Transverse colon (tissue), 3 donors: ENCODE measurements at regions not wholly inside any gene's neighbourhood (a gene's known extent, or its start where the extent isn't known, plus 50 kb on each side); places are given as distances from the start of the nearest gene placed in this dataset.
"Not testable (repeated sequence)": the region's sequence is repeated elsewhere in the genome, so short reads cannot be mapped to it uniquely, and the experiment has no call there.

Experiments used
- POLR2A ChIP-seq: fragments of 450-650 bp; IDR thresholded peaks from one replicate; pipeline ENCODE4 v1.6.1; 2016; ENCODE audit warnings: antibody characterized with exemption, mild to moderate bottlenecking, moderate library complexity
- TF ChIP-seq, protein P1 (sequence below), 5 experiments: fragments of 200-600 bp in 3 of 5; fragments of 450-650 bp in 2 of 5; sonication (generic) in 3 of 5; IDR thresholded peaks; 1 replicate in 2 of 5; 2 replicates in 3 of 5; pipeline ENCODE4 v1.5.1; 2016 to 2017; ENCODE audit warnings: antibody characterized with exemption in 5 of 5, inconsistent platforms in 3 of 5, mild to moderate bottlenecking in 2 of 5, moderate library complexity in 1 of 5

- TF ChIP-seq, protein P1, sequence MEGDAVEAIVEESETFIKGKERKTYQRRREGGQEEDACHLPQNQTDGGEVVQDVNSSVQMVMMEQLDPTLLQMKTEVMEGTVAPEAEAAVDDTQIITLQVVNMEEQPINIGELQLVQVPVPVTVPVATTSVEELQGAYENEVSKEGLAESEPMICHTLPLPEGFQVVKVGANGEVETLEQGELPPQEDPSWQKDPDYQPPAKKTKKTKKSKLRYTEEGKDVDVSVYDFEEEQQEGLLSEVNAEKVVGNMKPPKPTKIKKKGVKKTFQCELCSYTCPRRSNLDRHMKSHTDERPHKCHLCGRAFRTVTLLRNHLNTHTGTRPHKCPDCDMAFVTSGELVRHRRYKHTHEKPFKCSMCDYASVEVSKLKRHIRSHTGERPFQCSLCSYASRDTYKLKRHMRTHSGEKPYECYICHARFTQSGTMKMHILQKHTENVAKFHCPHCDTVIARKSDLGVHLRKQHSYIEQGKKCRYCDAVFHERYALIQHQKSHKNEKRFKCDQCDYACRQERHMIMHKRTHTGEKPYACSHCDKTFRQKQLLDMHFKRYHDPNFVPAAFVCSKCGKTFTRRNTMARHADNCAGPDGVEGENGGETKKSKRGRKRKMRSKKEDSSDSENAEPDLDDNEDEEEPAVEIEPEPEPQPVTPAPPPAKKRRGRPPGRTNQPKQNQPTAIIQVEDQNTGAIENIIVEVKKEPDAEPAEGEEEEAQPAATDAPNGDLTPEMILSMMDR (IDR thresholded peaks at IDR 0.05): not testable (repeated sequence)
- TF ChIP-seq POLR2A: not testable (repeated sequence)
Observed at GRCh38 chr3:175937367-175937766, 1078.2 kb downstream of the NAALADL2 start.
